H1 (cell line): ENCODE measurements at regions not wholly inside any gene's neighbourhood (a gene's known extent, or its start where the extent isn't known, plus 50 kb on each side); places are given as distances from the start of the nearest gene placed in this dataset.

Source experiments
- CBX5 ChIP-seq: fragments of 300-800, 300-1000 bp; sonication (generic); IDR thresholded peaks from 2 replicates; pipeline ENCODE4 v1.7.1; 2016; ENCODE audit warnings: antibody characterized with exemption, low read length, low read depth
- CTCF ChIP-seq, 3 experiments: IDR thresholded peaks; 1 replicate in 2 of 3; 2 replicates in 1 of 3; pipeline versions ENCODE4 v1.5.1 to v1.6.1; 2011; ENCODE audit warnings: low read length in 3 of 3, mild to moderate bottlenecking in 3 of 3, inconsistent platforms in 2 of 3, low read depth in 1 of 3, moderate library complexity in 1 of 3; ENCODE audit not compliant: insufficient read depth in 1 of 3; ENCODE audit errors: control extremely low read depth in 1 of 3
- RAD21 ChIP-seq, 2 experiments: IDR thresholded peaks in 1 of 2; conservative IDR thresholded peaks in 1 of 2; 2 replicates each; pipeline ENCODE4 v1.6.1; 2011; ENCODE audit warnings: low read depth in 2 of 2, low read length in 2 of 2, improper control_type of control experiment in 1 of 2, inconsistent platforms in 1 of 2, mild to moderate bottlenecking in 1 of 2, moderate library complexity in 1 of 2
- RFX5 ChIP-seq: IDR thresholded peaks from 2 replicates; pipeline ENCODE4 v1.6.1; 2011; ENCODE audit warnings: low read depth, low read length, improper control_type of control experiment, borderline replicate concordance
- RXRA ChIP-seq: IDR thresholded peaks from 2 replicates; pipeline ENCODE4 v1.6.1; 2011; ENCODE audit warnings: low read depth, mild to moderate bottlenecking, low read length, moderate library complexity; ENCODE audit not compliant: insufficient read depth
- SRF ChIP-seq: IDR thresholded peaks from 2 replicates; pipeline ENCODE4 v1.6.1; 2011; ENCODE audit warnings: mild to moderate bottlenecking, low read depth, low read length, moderate library complexity
- YY1 ChIP-seq: IDR thresholded peaks from 2 replicates; pipeline ENCODE4 v1.6.1; 2011; ENCODE audit warnings: low read depth, mild to moderate bottlenecking, low read length

GRCh38 chr10:45502458-45502857, 128.4 kb downstream of the ALOX5 start:
- TF ChIP-seq CTCF (IDR thresholded peaks at IDR 0.05; ENCODE audit: control extremely low read depth in 1 of 3, insufficient read depth in 1 of 3, low read depth in 1 of 3, low read length in 3 of 3) (no peak), RFX5 (no peak), SRF (no peak), RXRA (no peak), RAD21 (IDR thresholded peaks at IDR 0.05 in 1 of 2, conservative IDR thresholded peaks at IDR 0.05 in 1 of 2; ENCODE audit: low read depth in 2 of 2, low read length in 2 of 2) (no peak), YY1 (no peak), CBX5 (no peak)
